H1 (cell line): ENCODE measurements at regions not wholly inside any gene's neighbourhood (a gene's known extent, or its start where the extent isn't known, plus 50 kb on each side); places are given as distances from the start of the nearest gene placed in this dataset.
"Not testable (repeated sequence)": the region's sequence is repeated elsewhere in the genome, so short reads cannot be mapped to it uniquely, and the experiment has no call there.

Experiments used
- CTCF ChIA-PET: fragments of 300-600 bp; sonication (Branson Sonifier 250); formaldehyde crosslinking; loops from one replicate; lab custom pipeline; 2021; ENCODE audit not compliant: partially characterized antibody; lab: Charles Lee
- POLR2A ChIA-PET: fragments of 300-600 bp; sonication (Branson Sonifier 250); formaldehyde crosslinking; loops from one replicate; lab custom pipeline; 2021; ENCODE audit warnings: inconsistent platforms; ENCODE audit not compliant: partially characterized antibody; lab: Charles Lee
- DNase-seq, 2 experiments: peaks; one replicate each; pipeline versions ENCODE4 v3.0.0 to v3.0.0-alpha.2; 2010 to 2022; ENCODE audit warnings: low spot score in 2 of 2, low read depth in 1 of 2, mixed read lengths in 1 of 2
- FAIRE-seq: peaks from 2 replicates; lab custom pipeline; 2011; peaks lifted over from hg19 to GRCh38; lab: Jason Lieb, UNC
- H2AFZ ChIP-seq: 2 replicates; pipeline ENCODE4 v1.8.1; 2012; ENCODE audit warnings: low read length, inconsistent platforms
- H2AK5ac ChIP-seq: 2 replicates; pipeline ENCODE4 v1.6.1; 2013; ENCODE audit warnings: low read depth, low read length
- H2BK120ac ChIP-seq: replicated peaks from 2 replicates; pipeline ENCODE3; 2013; ENCODE audit warnings: low read depth, low read length, inconsistent platforms
- H2BK12ac ChIP-seq: 2 replicates; pipeline ENCODE4 v1.6.1; 2013; ENCODE audit warnings: low read depth, low read length
- H2BK15ac ChIP-seq: 2 replicates; pipeline ENCODE4 v1.6.1; 2013; ENCODE audit warnings: low read length
- H2BK20ac ChIP-seq: 2 replicates; pipeline ENCODE4 v1.6.1; 2013; ENCODE audit warnings: low read length
- H2BK5ac ChIP-seq: 2 replicates; pipeline ENCODE4 v1.6.1; 2013; ENCODE audit warnings: low read depth, low read length
- H3K14ac ChIP-seq: 2 replicates; pipeline ENCODE4 v1.6.1; 2013; ENCODE audit warnings: inconsistent platforms; ENCODE audit not compliant: insufficient read length
- H3K18ac ChIP-seq: 2 replicates; pipeline ENCODE4 v1.6.1; 2013; ENCODE audit warnings: low read length; ENCODE audit errors: extremely low read depth
- H3K23ac ChIP-seq: 2 replicates; pipeline ENCODE4 v1.6.1; 2013; ENCODE audit warnings: inconsistent platforms; ENCODE audit not compliant: insufficient read length
- H3K23me2 ChIP-seq: 2 replicates; pipeline ENCODE4 v1.6.1; 2013; ENCODE audit warnings: low read depth, low read length
- H3K27ac ChIP-seq: 2 replicates; pipeline ENCODE4 v1.6.1; 2011; ENCODE audit warnings: low read depth, low read length, inconsistent platforms
- H3K27me3 ChIP-seq, 4 experiments: replicated peaks in 1 of 4; 1 replicate in 1 of 4; 2 replicates in 3 of 4; pipeline versions ENCODE4 v1.6.1 to v1.8.1; 2011 to 2013; ENCODE audit warnings: low read length in 3 of 4, mild to moderate bottlenecking in 3 of 4, inconsistent platforms in 2 of 4, mixed read lengths in 2 of 4, moderate library complexity in 1 of 4; ENCODE audit not compliant: control insufficient read depth in 3 of 4, insufficient read depth in 3 of 4; ENCODE audit errors: extremely low read depth in 1 of 4
- H3K36me3 ChIP-seq, 4 experiments: 2 replicates each; pipeline versions ENCODE4 v1.6.1 to v1.8.1; 2011 to 2013; ENCODE audit warnings: mild to moderate bottlenecking in 4 of 4, low read length in 3 of 4, moderate library complexity in 2 of 4, control low read depth in 1 of 4, inconsistent platforms in 1 of 4; ENCODE audit not compliant: insufficient read depth in 4 of 4, control insufficient read depth in 2 of 4
- H3K4ac ChIP-seq: replicated peaks from 2 replicates; pipeline ENCODE3; 2013; ENCODE audit warnings: low read length, low read depth, mixed read lengths, inconsistent platforms; ENCODE audit not compliant: insufficient read length
- H3K4me1 ChIP-seq, 4 experiments: replicated peaks in 1 of 4; 1 replicate in 1 of 4; 2 replicates in 3 of 4; pipeline versions ENCODE4 v1.6.1 to v1.8.1; 2011 to 2013; ENCODE audit warnings: low read length in 3 of 4, inconsistent platforms in 2 of 4, mixed read lengths in 1 of 4; ENCODE audit not compliant: insufficient read depth in 4 of 4, control insufficient read depth in 3 of 4
- H3K4me2 ChIP-seq, 2 experiments: 2 replicates each; pipeline versions ENCODE4 v1.6.1 to v1.8.1; 2011 to 2013; ENCODE audit warnings: low read depth in 2 of 2, low read length in 2 of 2, control low read depth in 1 of 2, inconsistent platforms in 1 of 2, mild to moderate bottlenecking in 1 of 2; ENCODE audit not compliant: insufficient read depth in 1 of 2
- H3K4me3 ChIP-seq, 4 experiments: fragments of 200-600, 300-600 bp in 1 of 4; sonication (generic), shearing (Covaris generic), sonication (Bioruptor Twin) in 1 of 4; 2 replicates each; pipeline versions ENCODE4 v1.5.1 to v1.8.1; 2011 to 2016; ENCODE audit warnings: low read length in 4 of 4, low read depth in 3 of 4, control low read depth in 2 of 4, inconsistent platforms in 2 of 4, mild to moderate bottlenecking in 2 of 4, mixed read lengths in 1 of 4, moderate library complexity in 1 of 4; ENCODE audit not compliant: insufficient read depth in 2 of 4; ENCODE audit errors: extremely low read depth in 1 of 4
- H3K56ac ChIP-seq: replicated peaks from 2 replicates; pipeline ENCODE3; 2013; ENCODE audit warnings: low read depth, mild to moderate bottlenecking, mixed read lengths, low read length, inconsistent platforms; ENCODE audit not compliant: insufficient read length
- H3K79me1 ChIP-seq: 2 replicates; pipeline ENCODE4 v1.6.1; 2013; ENCODE audit warnings: low read depth, low read length, control low read depth
- H3K79me2 ChIP-seq, 2 experiments: 2 replicates each; pipeline versions ENCODE4 v1.6.1 to v1.8.1; 2012 to 2013; ENCODE audit warnings: low read length in 2 of 2, mild to moderate bottlenecking in 2 of 2, inconsistent platforms in 1 of 2; ENCODE audit not compliant: insufficient read depth in 2 of 2, control insufficient read depth in 1 of 2
- H3K9ac ChIP-seq, 4 experiments: replicated peaks in 1 of 4; 1 replicate in 1 of 4; 2 replicates in 3 of 4; pipeline versions ENCODE4 v1.6.1 to v1.8.1; 2011 to 2013; ENCODE audit warnings: low read depth in 3 of 4, low read length in 3 of 4, control low read depth in 2 of 4, mild to moderate bottlenecking in 2 of 4, moderate library complexity in 2 of 4, inconsistent platforms in 1 of 4; ENCODE audit errors: extremely low read depth in 1 of 4
- H3K9me3 ChIP-seq, 2 experiments: 2 replicates each; pipeline versions ENCODE4 v1.6.1 to v1.8.1; 2012 to 2013; ENCODE audit warnings: mild to moderate bottlenecking in 2 of 2, moderate library complexity in 2 of 2, control low read depth in 1 of 2, inconsistent platforms in 1 of 2, low read depth in 1 of 2, low read length in 1 of 2, mixed read lengths in 1 of 2; ENCODE audit not compliant: insufficient read depth in 2 of 2
- H4K20me1 ChIP-seq, 2 experiments: replicated peaks in 1 of 2; 2 replicates each; pipeline versions ENCODE3 to v1.8.1; 2011 to 2013; ENCODE audit warnings: inconsistent platforms in 2 of 2, low read length in 2 of 2, mild to moderate bottlenecking in 1 of 2; ENCODE audit not compliant: insufficient read depth in 2 of 2, control insufficient read depth in 1 of 2
- H4K5ac ChIP-seq: 2 replicates; pipeline ENCODE4 v1.6.1; 2013; ENCODE audit warnings: low read length, low read depth, mixed read lengths, inconsistent platforms; ENCODE audit not compliant: insufficient read length
- H4K8ac ChIP-seq: 2 replicates; pipeline ENCODE4 v1.8.0; 2013; ENCODE audit warnings: mild to moderate bottlenecking, moderate library complexity, low read length, inconsistent platforms; ENCODE audit not compliant: insufficient read depth; ENCODE audit errors: extremely low read depth
- H4K91ac ChIP-seq: replicated peaks from 2 replicates; pipeline ENCODE3; 2013; ENCODE audit warnings: low read length, mixed read lengths, inconsistent platforms; ENCODE audit not compliant: insufficient read length
- CEBPB ChIP-seq: IDR thresholded peaks from 2 replicates; pipeline ENCODE4 v1.6.1; 2012; ENCODE audit warnings: low read depth, low read length
- SIX5 ChIP-seq: IDR thresholded peaks from 2 replicates; pipeline ENCODE4 v1.6.1; 2011; ENCODE audit warnings: mild to moderate bottlenecking, low read depth, low read length
- WGBS, 2 experiments: shearing (Covaris generic) in 1 of 2; methylation state at CpG; one replicate each; pipeline versions ENCODE4 v1.1.6 to v1.1.7; 2013 to 2015; ENCODE audit warnings: low lambda C conversion rate in 2 of 2, mixed read lengths in 2 of 2, inconsistent platforms in 1 of 2, low coverage in 1 of 2, missing lambda C conversion rate in 1 of 2; ENCODE audit not compliant: insufficient replicate concordance in 2 of 2, insufficient coverage in 1 of 2, insufficient read length in 1 of 2; ENCODE audit errors: extremely low coverage in 1 of 2, missing lambda C conversion rate in 1 of 2; 5-methylcytosine and 5-hydroxymethylcytosine counted together

DNA sequence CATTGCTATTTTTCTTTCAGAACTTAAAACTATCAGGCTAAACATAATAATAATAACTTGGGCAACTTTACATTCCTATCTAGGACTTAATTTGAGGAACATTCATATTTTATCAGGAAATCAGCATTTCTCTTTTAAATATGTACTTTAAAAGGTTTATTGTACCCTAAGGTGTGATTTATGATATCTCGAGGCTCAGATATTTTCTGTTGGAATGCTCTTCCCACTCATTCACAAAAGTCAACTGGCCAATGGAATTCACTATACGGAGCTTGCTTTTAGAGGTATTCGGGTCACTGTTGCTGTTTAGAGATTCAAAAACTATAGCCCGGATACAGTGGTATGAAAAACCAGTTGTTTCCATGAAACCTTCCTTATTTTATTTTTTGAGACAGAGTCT is 328.3 kb downstream of the GBA3 start:
- Histone ChIP-seq H2AFZ (no peak overlapping the region), H3K18ac (no peak overlapping the region), H4K5ac (no peak overlapping the region), H2BK20ac (no peak overlapping the region), H2AK5ac (no peak overlapping the region), H3K23me2 (no peaks in the 10 kb centered on the region), H3K79me1 (no peaks in the 10 kb centered on the region), H3K23ac (no peak overlapping the region), H3K27me3 (no peaks in the 10 kb centered on the region), H3K56ac (no peak overlapping the region), H2BK12ac (no peak overlapping the region), H2BK5ac (no peak overlapping the region), H2BK15ac (no peak overlapping the region), H4K91ac (no peak overlapping the region), H3K4ac (no peak overlapping the region), H3K79me2 (no peaks in the 10 kb centered on the region), H2BK120ac (no peak overlapping the region), H3K27ac (no peak overlapping the region), H4K8ac (no peak overlapping the region), H3K4me1 (peaks cover 0 to 6% (median 3%) of the 10 kb centered on the region in 4 experiments; a peak in 5 of 7 replicates), H3K4me3 (no peak overlapping the region), H3K4me2 (no peak overlapping the region), H4K20me1 (no peaks in the 10 kb centered on the region), H3K9ac (no peak overlapping the region), H3K14ac (no peak overlapping the region), H3K36me3 (no peaks in the 10 kb centered on the region), H3K9me3 (no peaks in the 10 kb centered on the region)
- ChIA-PET CTCF (no interaction called here), POLR2A (no interaction called here)
- DNase-seq (no peak), FAIRE-seq (no peak)
- 93% methylated on average over 4 of the region's 4 CpGs; no CpG with 5 or more reads in 1 of the 2 experiments for WGBS, 2 experiments
- TF ChIP-seq CEBPB (no peak), SIX5 (no peak)

DNA sequence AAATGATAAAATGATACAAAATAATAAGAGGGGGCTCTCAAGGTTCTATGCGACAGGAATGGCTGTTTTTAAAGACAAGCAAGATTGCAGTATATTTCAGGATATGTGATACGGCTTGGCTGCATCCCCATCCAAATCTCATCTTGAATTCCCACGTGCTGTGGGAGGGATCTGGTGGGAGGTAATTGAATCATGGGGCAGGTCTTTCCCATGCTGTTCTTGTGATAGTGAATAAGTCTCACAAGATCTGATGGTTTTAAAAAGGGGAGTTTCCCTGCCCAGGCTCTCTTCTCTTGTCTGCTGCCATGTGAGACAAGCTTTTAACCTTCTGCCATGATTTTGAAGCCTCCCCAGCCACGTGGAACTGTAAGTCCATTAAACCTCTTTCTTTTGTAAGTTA is 327.7 kb downstream of the GBA3 start:
- H3K56ac ChIP-seq, H2BK120ac ChIP-seq, H4K8ac ChIP-seq, H3K14ac ChIP-seq, DNase-seq, H3K4me1 ChIP-seq, H3K9ac ChIP-seq, H2AK5ac ChIP-seq, H4K20me1 ChIP-seq, H3K27ac ChIP-seq, H3K23ac ChIP-seq, H2BK5ac ChIP-seq, H3K23me2 ChIP-seq, H3K9me3 ChIP-seq, POLR2A ChIA-PET, H4K91ac ChIP-seq, H3K36me3 ChIP-seq, H2AFZ ChIP-seq, H3K18ac ChIP-seq, H3K4me3 ChIP-seq, H2BK12ac ChIP-seq, H3K79me1 ChIP-seq, H3K79me2 ChIP-seq, FAIRE-seq, H3K4ac ChIP-seq, H2BK15ac ChIP-seq, H4K5ac ChIP-seq, H2BK20ac ChIP-seq, H3K4me2 ChIP-seq, H3K27me3 ChIP-seq: not testable (repeated sequence)
- CTCF ChIA-PET, result interaction anchor here (0.6 to 1.8 kb wide), 2 partner anchors 20 to 62 kb away, joined by 4 read pairs; no protein-coding TSS in a partner anchor
- 94% methylated on average over 4 of the region's 4 CpGs; no CpG with 5 or more reads in 1 of the 2 experiments for WGBS, 2 experiments
